Sigmoid colon (tissue), 4 donors: ENCODE measurements at regions not wholly inside any gene's neighbourhood (a gene's known extent, or its start where the extent isn't known, plus 50 kb on each side); places are given as distances from the start of the nearest gene placed in this dataset.

Source experiments
- EP300 ChIP-seq, 4 donors: sonication (generic); formaldehyde crosslinking; IDR thresholded peaks; one replicate each; pipeline ENCODE4 v1.6.1; 2017; ENCODE audit warnings: antibody characterized with exemption in 4 of 4
- POLR2A ChIP-seq, 2 donors: fragments of 450-650 bp; IDR thresholded peaks; one replicate each; pipeline ENCODE4 v1.6.1; 2016; ENCODE audit warnings: antibody characterized with exemption in 2 of 2, mild to moderate bottlenecking in 2 of 2, moderate library complexity in 2 of 2
- POLR2AphosphoS5 ChIP-seq, 4 donors: sonication (generic); formaldehyde crosslinking; IDR thresholded peaks; one replicate each; pipeline ENCODE4 v1.6.1; 2017; ENCODE audit warnings: antibody characterized with exemption in 4 of 4
- TF ChIP-seq, protein P1 (sequence below), 4 experiments: fragments of 450-650 bp in 3 of 4; fragments of 200-600 bp in 1 of 4; IDR thresholded peaks; one replicate each; pipeline ENCODE4 v1.5.1; 2016 to 2019; ENCODE audit warnings: antibody characterized with exemption in 4 of 4, mild to moderate bottlenecking in 3 of 4, moderate library complexity in 2 of 4

DNA sequence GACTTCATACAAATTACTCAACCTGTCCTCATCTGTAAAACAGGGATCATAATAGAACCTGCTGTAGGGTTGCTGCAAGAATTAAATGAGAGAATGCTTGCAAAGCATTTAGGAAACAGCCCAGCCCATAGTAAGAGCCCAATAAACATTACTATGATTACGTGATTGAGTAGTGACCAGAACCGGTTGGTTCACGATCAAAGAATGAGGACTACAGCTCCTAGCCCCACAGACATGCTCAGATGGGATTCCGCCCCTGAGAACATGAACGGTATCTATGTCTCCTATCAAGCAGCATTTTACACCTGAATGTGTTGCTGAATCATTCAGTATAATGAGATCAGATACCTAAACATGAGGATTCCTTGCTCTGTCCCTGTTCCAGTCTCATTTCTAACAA is 104.8 kb upstream of the ZNF648 start:
- TF ChIP-seq, protein P1, sequence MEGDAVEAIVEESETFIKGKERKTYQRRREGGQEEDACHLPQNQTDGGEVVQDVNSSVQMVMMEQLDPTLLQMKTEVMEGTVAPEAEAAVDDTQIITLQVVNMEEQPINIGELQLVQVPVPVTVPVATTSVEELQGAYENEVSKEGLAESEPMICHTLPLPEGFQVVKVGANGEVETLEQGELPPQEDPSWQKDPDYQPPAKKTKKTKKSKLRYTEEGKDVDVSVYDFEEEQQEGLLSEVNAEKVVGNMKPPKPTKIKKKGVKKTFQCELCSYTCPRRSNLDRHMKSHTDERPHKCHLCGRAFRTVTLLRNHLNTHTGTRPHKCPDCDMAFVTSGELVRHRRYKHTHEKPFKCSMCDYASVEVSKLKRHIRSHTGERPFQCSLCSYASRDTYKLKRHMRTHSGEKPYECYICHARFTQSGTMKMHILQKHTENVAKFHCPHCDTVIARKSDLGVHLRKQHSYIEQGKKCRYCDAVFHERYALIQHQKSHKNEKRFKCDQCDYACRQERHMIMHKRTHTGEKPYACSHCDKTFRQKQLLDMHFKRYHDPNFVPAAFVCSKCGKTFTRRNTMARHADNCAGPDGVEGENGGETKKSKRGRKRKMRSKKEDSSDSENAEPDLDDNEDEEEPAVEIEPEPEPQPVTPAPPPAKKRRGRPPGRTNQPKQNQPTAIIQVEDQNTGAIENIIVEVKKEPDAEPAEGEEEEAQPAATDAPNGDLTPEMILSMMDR (IDR thresholded peaks at IDR 0.05), result no peak
- TF ChIP-seq POLR2A (IDR thresholded peaks at IDR 0.05), result no peak
- TF ChIP-seq EP300 (IDR thresholded peaks at IDR 0.05), result no peak
- no peak for TF ChIP-seq POLR2AphosphoS5 (IDR thresholded peaks at IDR 0.05)
